ENCODE measurements at regions not wholly inside any gene's neighbourhood (a gene's known extent, or its start where the extent isn't known, plus 50 kb on each side); places are given as distances from the start of the nearest gene placed in this dataset.
"Not testable (repeated sequence)": the region's sequence is repeated elsewhere in the genome, so short reads cannot be mapped to it uniquely, and the experiment has no call there.

DNA sequence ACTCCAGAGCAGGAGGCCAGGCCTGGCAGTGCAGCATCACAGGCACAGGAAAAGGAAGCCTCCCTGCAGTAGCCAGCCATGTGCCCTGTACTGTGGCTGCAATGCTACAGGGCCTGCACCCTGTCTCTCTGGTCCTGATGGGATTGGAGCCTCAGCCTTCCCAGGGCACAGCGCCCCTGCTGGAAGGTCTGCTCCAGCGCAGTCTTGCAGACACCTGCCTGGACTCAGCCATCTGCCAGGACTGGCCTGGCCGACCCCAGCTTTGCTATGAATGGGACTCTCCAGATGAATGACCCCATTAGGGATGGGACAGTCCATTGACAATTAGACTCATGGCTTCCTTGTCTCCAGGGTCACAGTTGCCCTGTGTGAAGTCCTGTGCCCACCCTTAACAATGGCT, 251.6 kb downstream of the ERMARD start:
- Mint-ChIP-seq H3K36me3 (peaks cover 15% of the 10 kb centered on the region), H3K4me1 (peaks cover 4 to 7% of the 10 kb centered on the region in 2 donors), H3K27me3 (ENCODE audit: low read depth in 2 of 2) (no peaks in the 10 kb centered on the region), H3K27ac (no peak overlapping the region), H3K4me3 (no peak overlapping the region), H3K9me3 (peaks cover 3 to 6% of the 10 kb centered on the region in 2 donors)
- ATAC-seq, result no peak
- Histone ChIP-seq H3K27ac (ENCODE audit: low read length) (no peak overlapping the region), H3K4me3 (ENCODE audit: low read length) (no peak overlapping the region), H3K9me3 (ENCODE audit: control insufficient read depth, insufficient read depth, low read length) (peaks cover 15% of the 10 kb centered on the region), H3K27me3 (ENCODE audit: control insufficient read depth, insufficient read depth, low read length) (no peaks in the 10 kb centered on the region), H3K4me1 (ENCODE audit: control insufficient read depth, insufficient read depth, low read length) (peaks cover 6% of the 10 kb centered on the region), H3K36me3 (ENCODE audit: control insufficient read depth, insufficient read depth, low read length) (no peaks in the 10 kb centered on the region)
- intact Hi-C loops (cut with micrococcal nuclease), result no loop called here
- no peak for TF ChIP-seq CTCF (IDR thresholded peaks at IDR 0.05)
- whole genome bisulfite sequencing (ENCODE audit: insufficient coverage), result 90% methylated on average over 3 of the region's 3 CpGs
- DNase-seq, result no peak

- H3K27me3 ChIP-seq (ENCODE audit: control insufficient read depth, insufficient read depth, low read length); H3K4me1 Mint-ChIP-seq; H3K27me3 Mint-ChIP-seq (ENCODE audit: low read depth in 2 of 2); H3K27ac Mint-ChIP-seq; intact Hi-C loops (cut with micrococcal nuclease); H3K9me3 Mint-ChIP-seq; H3K4me3 ChIP-seq (ENCODE audit: low read length); DNase-seq; H3K36me3 ChIP-seq (ENCODE audit: control insufficient read depth, insufficient read depth, low read length); H3K4me3 Mint-ChIP-seq; H3K27ac ChIP-seq (ENCODE audit: low read length); ATAC-seq: not testable (repeated sequence)
- H3K9me3 ChIP-seq (ENCODE audit: control insufficient read depth, insufficient read depth, low read length), result peaks cover 15% of the 10 kb centered on the region
- peaks cover 11% of the 10 kb centered on the region for H3K4me1 ChIP-seq (ENCODE audit: control insufficient read depth, insufficient read depth, low read length)
- peaks cover 15% of the 10 kb centered on the region for H3K36me3 Mint-ChIP-seq
Observed at GRCh38 chr6:170001782-170002181, 250.4 kb downstream of the ERMARD start.

GRCh38 chr6:170000071-170000843, 248.8 kb downstream of the ERMARD start:
- WGBS (ENCODE audit: insufficient coverage), result 89% methylated on average over 8 of the region's 8 CpGs
- H3K36me3 ChIP-seq (ENCODE audit: control insufficient read depth, insufficient read depth, low read length), result no peaks in the 10 kb centered on the region
- Mint-ChIP-seq H3K27ac (no peak overlapping the region), H3K36me3 (peaks cover 10% of the 10 kb centered on the region), H3K9me3 (peaks cover under 1 to 4% of the 10 kb centered on the region in 2 donors), H3K27me3 (ENCODE audit: low read depth in 2 of 2) (peaks cover 0 to 9% of the 10 kb centered on the region in 2 donors), H3K4me3 (no peak overlapping the region), H3K4me1 (peaks cover 2 to 4% of the 10 kb centered on the region in 2 donors)
- no peak for TF ChIP-seq CTCF (IDR thresholded peaks at IDR 0.05)
- no peak overlapping the region for H3K27ac ChIP-seq (ENCODE audit: low read length)
- no peaks in the 10 kb centered on the region for H3K27me3 ChIP-seq (ENCODE audit: control insufficient read depth, insufficient read depth, low read length)
- DNase-seq (no peak), ATAC-seq (no peak)
- intact Hi-C loops (cut with micrococcal nuclease), result no loop called here
- H3K9me3 ChIP-seq (ENCODE audit: control insufficient read depth, insufficient read depth, low read length), result peaks cover 15% of the 10 kb centered on the region
- H3K4me1 ChIP-seq (ENCODE audit: control insufficient read depth, insufficient read depth, low read length), result peaks cover 5% of the 10 kb centered on the region
- H3K4me3 ChIP-seq (ENCODE audit: low read length), result no peak overlapping the region

GRCh38 chr6:169999367-169999766, 247.9 kb downstream of the ERMARD start:
- H3K27me3 Mint-ChIP-seq (ENCODE audit: low read depth in 2 of 2), result peaks cover 4 to 14% of the 10 kb centered on the region in 2 donors
- peaks cover 0 to 4% of the 10 kb centered on the region in 2 donors for H3K4me1 Mint-ChIP-seq
- H3K36me3 Mint-ChIP-seq, result peaks cover 5% of the 10 kb centered on the region
- WGBS (ENCODE audit: insufficient coverage), result 78% methylated on average over 7 of the region's 7 CpGs
- Histone ChIP-seq H3K27me3 (ENCODE audit: control insufficient read depth, insufficient read depth, low read length) (no peaks in the 10 kb centered on the region), H3K4me3 (ENCODE audit: low read length) (no peak overlapping the region), H3K9me3 (ENCODE audit: control insufficient read depth, insufficient read depth, low read length) (peaks cover 8% of the 10 kb centered on the region), H3K4me1 (ENCODE audit: control insufficient read depth, insufficient read depth, low read length) (peaks cover 5% of the 10 kb centered on the region), H3K27ac (ENCODE audit: low read length) (no peak overlapping the region), H3K36me3 (ENCODE audit: control insufficient read depth, insufficient read depth, low read length) (no peaks in the 10 kb centered on the region)
- no peak overlapping the region for H3K27ac Mint-ChIP-seq
- DNase-seq (no peak), ATAC-seq (no peak)
- intact Hi-C loops (cut with micrococcal nuclease), result no loop called here
- no peak overlapping the region for H3K4me3 Mint-ChIP-seq
- TF ChIP-seq CTCF (IDR thresholded peaks at IDR 0.05), result no peak
- H3K9me3 Mint-ChIP-seq, result peaks cover 0 to 2% of the 10 kb centered on the region in 2 donors

All from natural killer cell (primary cell).